SK-N-MC (cell line): ENCODE measurements at regions not wholly inside any gene's neighbourhood (a gene's known extent, or its start where the extent isn't known, plus 50 kb on each side); places are given as distances from the start of the nearest gene placed in this dataset.

Source experiments
- EZH2 ChIP-seq: fragments of 200-600 bp; sonication (generic); IDR thresholded peaks from one replicate; pipeline ENCODE4 v1.6.1; 2017; ENCODE audit warnings: antibody characterized with exemption
- POLR2AphosphoS5 ChIP-seq: IDR thresholded peaks from 2 replicates; pipeline ENCODE4 v1.6.1; 2012; ENCODE audit warnings: mild to moderate bottlenecking, low read depth, low read length, borderline replicate concordance

DNA sequence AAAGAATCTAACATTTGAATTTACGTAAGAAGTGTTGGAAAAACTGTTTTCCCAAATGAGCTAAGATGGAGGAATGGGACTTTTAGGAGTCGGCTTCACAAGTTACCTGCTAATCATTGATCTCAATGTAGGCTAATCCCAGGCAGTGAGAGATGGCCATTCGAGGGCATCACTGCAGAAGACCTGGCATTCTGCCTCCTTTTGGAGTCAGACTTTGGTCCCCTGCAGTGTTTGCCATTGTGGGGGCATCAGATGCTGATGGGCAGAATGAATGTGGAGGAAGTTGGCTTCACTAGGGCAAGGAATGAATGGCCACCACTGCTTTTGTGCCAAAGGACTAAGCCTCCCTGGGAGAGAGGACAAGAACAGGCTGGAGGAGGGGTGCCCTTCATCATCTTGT lies 55.7 kb upstream of the NKX2-2 start:
- TF ChIP-seq POLR2AphosphoS5, result no peak
- no peak for TF ChIP-seq EZH2
